Left ventricle myocardium inferior (tissue), 1 donor: ENCODE measurements at regions not wholly inside any gene's neighbourhood (a gene's known extent, or its start where the extent isn't known, plus 50 kb on each side); places are given as distances from the start of the nearest gene placed in this dataset.

Experiments
- DNase-seq: peaks from one replicate; pipeline ENCODE4 v3.0.0-alpha.2; 2020
- H3K27ac ChIP-seq: fragments of 200-600 bp; replicated peaks from 2 replicates; pipeline ENCODE4 v1.8.0; 2021
- H3K27me3 ChIP-seq: fragments of 200-600 bp; 2 replicates; pipeline ENCODE4 v1.8.0; 2021; ENCODE audit warnings: low read depth
- H3K36me3 ChIP-seq: fragments of 200-600 bp; 2 replicates; pipeline ENCODE4 v1.8.0; 2021
- H3K4me1 ChIP-seq: fragments of 200-600 bp; 2 replicates; pipeline ENCODE4 v1.8.0; 2021
- H3K4me3 ChIP-seq: fragments of 200-600 bp; 2 replicates; pipeline ENCODE4 v1.8.0; 2021; ENCODE audit warnings: mild to moderate bottlenecking, moderate library complexity
- H3K9me3 ChIP-seq: fragments of 200-600 bp; replicated peaks from 2 replicates; pipeline ENCODE4 v1.8.0; 2021
- CTCF ChIP-seq: fragments of 200-600 bp; IDR thresholded peaks from 2 replicates; pipeline ENCODE4 v1.8.0; 2021; ENCODE audit warnings: antibody characterized with exemption, mild to moderate bottlenecking, borderline replicate concordance
- intact Hi-C: fragments of 100-400 bp; cut with micrococcal nuclease; formaldehyde crosslinking; loops from one replicate; pipeline ENCODE4 v1.11.0; 2022
- donor health status: DM: no; HTN: yes; CAD: no; lungs with severe emphysema.

GRCh38 chr2:67834482-67834881, 228.3 kb downstream of the C1D start:
- DNase-seq, result no peak
- H3K9me3 ChIP-seq, result no peaks in the 10 kb centered on the region
- no peak for TF ChIP-seq CTCF
- H3K27ac ChIP-seq, result no peak overlapping the region
- H3K4me3 ChIP-seq, result no peak overlapping the region
- H3K4me1 ChIP-seq, result no peaks in the 10 kb centered on the region
- intact Hi-C loops, result no loop called here
- no peaks in the 10 kb centered on the region for H3K36me3 ChIP-seq
- H3K27me3 ChIP-seq, result no peaks in the 10 kb centered on the region

- Histone ChIP-seq H3K4me3 (no peak overlapping the region), H3K27me3 (no peaks in the 10 kb centered on the region), H3K36me3 (no peaks in the 10 kb centered on the region), H3K4me1 (peaks cover 4% of the 10 kb centered on the region), H3K27ac (no peak overlapping the region), H3K9me3 (no peaks in the 10 kb centered on the region)
- no peak for TF ChIP-seq CTCF
- intact Hi-C loops, result no loop called here
- no peak for DNase-seq
These were observed 227.5 kb downstream of the C1D start for GRCh38 chr2:67835266-67835665.

GRCh38 chr2:67836866-67837265, 225.9 kb downstream of the C1D start:
- H3K4me3 ChIP-seq, result no peak overlapping the region
- no peaks in the 10 kb centered on the region for H3K27me3 ChIP-seq
- DNase-seq, result no peak
- no peak for TF ChIP-seq CTCF
- no peaks in the 10 kb centered on the region for H3K36me3 ChIP-seq
- peaks cover 5% of the 10 kb centered on the region for H3K4me1 ChIP-seq
- no peak overlapping the region for H3K27ac ChIP-seq
- intact Hi-C loops, result no loop called here
- H3K9me3 ChIP-seq, result no peaks in the 10 kb centered on the region

- TF ChIP-seq CTCF, result no peak
- no peaks in the 10 kb centered on the region for H3K36me3 ChIP-seq
- H3K27ac ChIP-seq, result no peak overlapping the region
- H3K9me3 ChIP-seq, result no peaks in the 10 kb centered on the region
- H3K27me3 ChIP-seq, result no peaks in the 10 kb centered on the region
- H3K4me3 ChIP-seq, result no peak overlapping the region
- DNase-seq, result no peak
- intact Hi-C loops, result no loop called here
- H3K4me1 ChIP-seq, result peaks cover 5% of the 10 kb centered on the region
These were observed 224.6 kb downstream of the C1D start for GRCh38 chr2:67838205-67838604.

- intact Hi-C loops, result no loop called here
- no peak overlapping the region for H3K27ac ChIP-seq
These were observed 223.6 kb downstream of the C1D start for GRCh38 chr2:67839242-67839641.

More at GRCh38 chr2:67839242-67839641, 223.6 kb downstream of the C1D start:
- H3K4me1 ChIP-seq, result peaks cover 5% of the 10 kb centered on the region
- H3K4me3 ChIP-seq, result no peak overlapping the region
- TF ChIP-seq CTCF, result no peak
- no peaks in the 10 kb centered on the region for H3K36me3 ChIP-seq
- H3K27me3 ChIP-seq, result no peaks in the 10 kb centered on the region
- DNase-seq, result no peak
- H3K9me3 ChIP-seq, result no peaks in the 10 kb centered on the region
